Endothelial cell of umbilical vein (primary cell): ENCODE measurements at regions not wholly inside any gene's neighbourhood (a gene's known extent, or its start where the extent isn't known, plus 50 kb on each side); places are given as distances from the start of the nearest gene placed in this dataset.

ENCODE experiments used
- JUN ChIP-seq: IDR thresholded peaks from 2 replicates; pipeline ENCODE4 v1.6.1; 2011; ENCODE audit warnings: borderline replicate concordance, low read depth; ENCODE audit not compliant: insufficient read length, insufficient read depth
- MYC ChIP-seq: IDR thresholded peaks from one replicate; pipeline ENCODE4 v1.6.1; 2011; ENCODE audit warnings: mild to moderate bottlenecking, low read depth, low read length
- POLR2A ChIP-seq: IDR thresholded peaks from 2 replicates; pipeline ENCODE4 v1.6.1; 2012; ENCODE audit warnings: low read depth, mild to moderate bottlenecking, control low read depth, low read length
- POLR2AphosphoS5 ChIP-seq: IDR thresholded peaks from 2 replicates; pipeline ENCODE4 v1.6.1; 2012; ENCODE audit warnings: low read depth, mild to moderate bottlenecking, control low read depth, low read length, moderate library complexity; ENCODE audit not compliant: insufficient read depth
- TF ChIP-seq, protein P1 (sequence below), 2 donors: IDR thresholded peaks; 1 replicate in 1 of 2; 2 replicates in 1 of 2; pipeline ENCODE4 v1.5.1; 2011; ENCODE audit warnings: low read length in 2 of 2, mild to moderate bottlenecking in 2 of 2, moderate library complexity in 2 of 2, control low read depth in 1 of 2, inconsistent platforms in 1 of 2, low read depth in 1 of 2; ENCODE audit not compliant: insufficient read depth in 1 of 2; ENCODE audit errors: extremely low read depth in 1 of 2

GRCh38 chr12:93050748-93051081 lies 121.6 kb upstream of the EEA1 start:
- TF ChIP-seq, protein P1, sequence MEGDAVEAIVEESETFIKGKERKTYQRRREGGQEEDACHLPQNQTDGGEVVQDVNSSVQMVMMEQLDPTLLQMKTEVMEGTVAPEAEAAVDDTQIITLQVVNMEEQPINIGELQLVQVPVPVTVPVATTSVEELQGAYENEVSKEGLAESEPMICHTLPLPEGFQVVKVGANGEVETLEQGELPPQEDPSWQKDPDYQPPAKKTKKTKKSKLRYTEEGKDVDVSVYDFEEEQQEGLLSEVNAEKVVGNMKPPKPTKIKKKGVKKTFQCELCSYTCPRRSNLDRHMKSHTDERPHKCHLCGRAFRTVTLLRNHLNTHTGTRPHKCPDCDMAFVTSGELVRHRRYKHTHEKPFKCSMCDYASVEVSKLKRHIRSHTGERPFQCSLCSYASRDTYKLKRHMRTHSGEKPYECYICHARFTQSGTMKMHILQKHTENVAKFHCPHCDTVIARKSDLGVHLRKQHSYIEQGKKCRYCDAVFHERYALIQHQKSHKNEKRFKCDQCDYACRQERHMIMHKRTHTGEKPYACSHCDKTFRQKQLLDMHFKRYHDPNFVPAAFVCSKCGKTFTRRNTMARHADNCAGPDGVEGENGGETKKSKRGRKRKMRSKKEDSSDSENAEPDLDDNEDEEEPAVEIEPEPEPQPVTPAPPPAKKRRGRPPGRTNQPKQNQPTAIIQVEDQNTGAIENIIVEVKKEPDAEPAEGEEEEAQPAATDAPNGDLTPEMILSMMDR (IDR thresholded peaks at IDR 0.05; ENCODE audit: extremely low read depth in 1 of 2, insufficient read depth in 1 of 2, low read depth in 1 of 2, low read length in 2 of 2) = no peak
- TF ChIP-seq POLR2AphosphoS5 = no peak
- TF ChIP-seq POLR2A = no peak
- no peak for TF ChIP-seq JUN
- TF ChIP-seq MYC = no peak
